Stimulated activated CD4-positive, alpha-beta T cell treated with anti-CD3 and anti-CD28 coated beads, TNF-alpha, amount 100 ng/mL, for 4 hours (primary cell): ENCODE measurements at regions not wholly inside any gene's neighbourhood (a gene's known extent, or its start where the extent isn't known, plus 50 kb on each side); places are given as distances from the start of the nearest gene placed in this dataset.
"Not testable (repeated sequence)": the region's sequence is repeated elsewhere in the genome, so short reads cannot be mapped to it uniquely, and the experiment has no call there.

Source experiments
- DNase-seq, 3 experiments: peaks; one replicate each; pipeline ENCODE4 v3.0.0-alpha.2; 2020; ENCODE audit warnings: low read depth in 3 of 3

GRCh38 chr5:124128867-124129266, 616.9 kb downstream of the CSNK1G3 start:
- no peak for DNase-seq

GRCh38 chr5:124126504-124127217, 614.7 kb downstream of the CSNK1G3 start:
- DNase-seq, result no peak

- DNase-seq, result no peak
Measured at GRCh38 chr5:124124711-124125229, 612.8 kb downstream of the CSNK1G3 start.

- DNase-seq, result no peak
Measured at GRCh38 chr5:124121198-124121597, 609.2 kb downstream of the CSNK1G3 start.

- DNase-seq, result no peak
Measured at GRCh38 chr5:124114911-124115310, 602.9 kb downstream of the CSNK1G3 start.

- DNase-seq, result no peak
Measured at GRCh38 chr5:124111886-124112285, 599.9 kb downstream of the CSNK1G3 start.

GRCh38 chr5:124110942-124111341, 599.0 kb downstream of the CSNK1G3 start:
- no peak for DNase-seq

GRCh38 chr5:124105326-124105725, 593.3 kb downstream of the CSNK1G3 start:
- DNase-seq, result no peak

GRCh38 chr5:124104821-124105220, 592.8 kb downstream of the CSNK1G3 start:
- DNase-seq, result no peak

GRCh38 chr5:124104344-124104743, 592.4 kb downstream of the CSNK1G3 start:
- DNase-seq, result no peak

GRCh38 chr5:124103671-124104070, 591.7 kb downstream of the CSNK1G3 start:
- no peak for DNase-seq

- DNase-seq, result not testable (repeated sequence)
Measured at GRCh38 chr5:124103056-124103455, 591.1 kb downstream of the CSNK1G3 start.

- DNase-seq, result no peak
Measured at GRCh38 chr5:124102486-124102885, 590.5 kb downstream of the CSNK1G3 start.

GRCh38 chr5:124093658-124094057, 581.7 kb downstream of the CSNK1G3 start:
- DNase-seq, result no peak

GRCh38 chr5:124090115-124090514, 578.1 kb downstream of the CSNK1G3 start:
- DNase-seq, result no peak

- DNase-seq, result no peak
Measured at GRCh38 chr5:124089578-124089977, 577.6 kb downstream of the CSNK1G3 start.

- DNase-seq, result no peak
Measured at GRCh38 chr5:124088289-124089032, 576.5 kb downstream of the CSNK1G3 start.

- DNase-seq, result no peak
Measured at GRCh38 chr5:124087752-124088151, 575.8 kb downstream of the CSNK1G3 start.

- no peak for DNase-seq
Measured at GRCh38 chr5:124080256-124080655, 568.3 kb downstream of the CSNK1G3 start.

- DNase-seq, result no peak
Measured at GRCh38 chr5:124079062-124079461, 567.1 kb downstream of the CSNK1G3 start.

GRCh38 chr5:124074500-124074899, 562.5 kb downstream of the CSNK1G3 start:
- DNase-seq, result no peak

GRCh38 chr5:124072570-124072969, 560.6 kb downstream of the CSNK1G3 start:
- no peak for DNase-seq

- no peak for DNase-seq
Measured at GRCh38 chr5:124071039-124071438, 559.1 kb downstream of the CSNK1G3 start.
